ENCODE measurements at regions not wholly inside any gene's neighbourhood (a gene's known extent, or its start where the extent isn't known, plus 50 kb on each side); places are given as distances from the start of the nearest gene placed in this dataset.

GRCh38 chr2:60094450-60094929 is 459.0 kb downstream of the BCL11A start:
- DNase-seq, result no peak

GRCh38 chr2:60092781-60093180 is 460.7 kb downstream of the BCL11A start:
- DNase-seq, result no peak

GRCh38 chr2:60091894-60092293 is 461.6 kb downstream of the BCL11A start:
- no peak for DNase-seq

- no peak for DNase-seq
Observed at GRCh38 chr2:60091266-60091665, 462.2 kb downstream of the BCL11A start.

GRCh38 chr2:60079562-60079961 is 473.9 kb downstream of the BCL11A start:
- no peak for DNase-seq

- no peak for DNase-seq
Observed at GRCh38 chr2:60075048-60075447, 478.4 kb downstream of the BCL11A start.

GRCh38 chr2:60073201-60073600 is 480.3 kb downstream of the BCL11A start:
- no peak for DNase-seq

GRCh38 chr2:60072609-60073008 is 480.8 kb downstream of the BCL11A start:
- no peak for DNase-seq

- no peak for DNase-seq
Observed at GRCh38 chr2:60071490-60071831, 482.0 kb downstream of the BCL11A start.

- DNase-seq, result no peak
Observed at GRCh38 chr2:60070736-60071489, 482.5 kb downstream of the BCL11A start.

- DNase-seq, result no peak
Observed at GRCh38 chr2:60070196-60070595, 483.3 kb downstream of the BCL11A start.

- no peak for DNase-seq
Observed at GRCh38 chr2:60068755-60069154, 484.7 kb downstream of the BCL11A start.

GRCh38 chr2:60067006-60067405 is 486.4 kb downstream of the BCL11A start:
- DNase-seq, result no peak

GRCh38 chr2:60066096-60066839 is 487.2 kb downstream of the BCL11A start:
- DNase-seq, result no peak

- no peak for DNase-seq
Observed at GRCh38 chr2:60064687-60065389, 488.6 kb downstream of the BCL11A start.

GRCh38 chr2:60058781-60059180 is 494.7 kb downstream of the BCL11A start:
- DNase-seq, result no peak

GRCh38 chr2:60054571-60055340 is 498.7 kb downstream of the BCL11A start:
- DNase-seq, result no peak

GRCh38 chr2:60053791-60054190 is 499.7 kb downstream of the BCL11A start:
- DNase-seq, result no peak

- no peak for DNase-seq
Observed at GRCh38 chr2:60052601-60053000, 500.9 kb downstream of the BCL11A start.

- no peak for DNase-seq
Observed at GRCh38 chr2:60051991-60052390, 501.5 kb downstream of the BCL11A start.

- no peak for DNase-seq
Observed at GRCh38 chr2:60047944-60048525, 505.4 kb downstream of the BCL11A start.

- DNase-seq, result no peak
Observed at GRCh38 chr2:60047347-60047746, 506.1 kb downstream of the BCL11A start.

- no peak for DNase-seq
Observed at GRCh38 chr2:60046529-60046928, 506.9 kb downstream of the BCL11A start.
